ENCODE measurements at regions not wholly inside any gene's neighbourhood (a gene's known extent, or its start where the extent isn't known, plus 50 kb on each side); places are given as distances from the start of the nearest gene placed in this dataset.

DNA sequence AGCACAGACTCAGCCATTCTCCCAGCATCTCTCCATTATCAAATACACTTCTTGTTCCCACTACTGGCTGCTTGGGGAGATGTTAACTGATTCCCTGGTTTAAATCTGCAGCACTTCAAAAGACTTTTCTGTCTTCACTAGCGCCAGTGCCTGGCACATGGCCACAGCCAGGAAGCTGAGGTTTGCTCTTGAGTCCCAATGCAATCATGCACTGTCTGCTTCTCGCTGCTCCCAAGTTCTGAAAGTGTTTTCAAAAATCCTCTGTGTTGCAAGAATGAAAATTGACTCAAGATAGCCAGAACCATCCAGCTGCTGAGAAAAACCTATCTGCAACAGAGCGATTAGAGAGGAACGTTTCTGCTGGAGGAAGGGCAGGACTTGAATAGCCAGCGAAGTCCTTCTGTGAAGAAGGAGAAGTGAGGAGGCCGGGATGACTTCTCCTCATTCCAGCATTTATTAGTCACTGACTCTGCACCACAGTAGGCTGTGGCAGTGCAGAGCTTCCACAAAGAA is 358.4 kb upstream of the NR2F2 start:
- no peak for DNase-seq (ENCODE audit: low spot score)

GRCh38 chr15:95972812-95973211 is 357.7 kb upstream of the NR2F2 start:
- no peak for DNase-seq (ENCODE audit: low spot score)

DNA sequence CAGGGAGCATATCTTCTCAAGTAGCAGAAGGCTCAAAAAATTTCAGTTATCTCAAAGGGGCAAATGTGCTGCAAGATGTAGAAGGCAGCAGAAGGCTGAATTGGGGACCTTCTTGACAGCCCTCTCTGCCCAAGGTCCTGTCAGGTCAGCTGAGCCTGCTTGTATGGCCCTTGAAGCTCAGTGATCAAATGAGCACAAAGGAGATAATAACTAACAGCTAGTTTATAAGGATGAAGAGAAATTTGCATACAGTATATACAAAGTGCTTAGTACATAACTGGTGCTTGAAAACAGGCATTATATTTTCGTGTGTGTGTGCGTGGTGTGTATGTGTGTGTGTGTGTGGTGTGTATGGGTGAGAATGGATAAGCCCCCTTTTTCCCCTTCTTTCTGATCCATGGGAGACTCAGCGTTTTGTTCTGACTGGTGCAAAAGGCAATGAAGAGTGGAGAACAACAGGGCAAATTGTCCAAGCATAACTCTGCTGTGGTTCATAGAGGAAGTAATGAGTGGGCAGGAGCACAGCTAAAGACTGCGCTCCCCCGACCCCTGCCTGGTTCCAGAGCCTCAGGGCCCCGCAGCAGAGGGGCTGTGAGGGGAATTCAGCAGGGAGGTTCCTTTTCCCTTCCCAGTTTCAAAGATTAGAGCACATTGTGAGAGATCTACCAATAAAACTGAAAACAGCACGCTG is 356.8 kb upstream of the NR2F2 start:
- DNase-seq (ENCODE audit: low spot score): no peak

DNA sequence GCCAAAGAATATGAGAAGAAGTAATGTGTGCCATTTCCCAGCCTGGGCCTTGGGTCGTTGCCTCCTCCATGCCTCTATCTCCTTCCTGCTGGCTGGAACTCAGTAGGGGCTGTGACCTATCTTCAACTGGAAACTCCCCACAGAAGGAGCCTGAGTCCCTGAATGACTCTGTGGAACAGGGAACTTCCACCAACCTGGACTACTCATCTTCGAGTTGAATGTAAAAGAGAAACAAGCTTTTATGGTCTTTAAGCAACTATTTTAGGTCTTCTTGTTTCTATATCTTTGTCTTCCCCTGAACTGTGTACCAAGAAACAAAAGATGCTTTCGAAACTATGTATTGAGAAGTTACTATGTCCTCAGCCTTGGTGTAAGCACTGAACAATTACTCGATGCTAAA is 355.3 kb upstream of the NR2F2 start:
- DNase-seq (ENCODE audit: low spot score): no peak

- DNase-seq (ENCODE audit: low spot score): no peak
These were observed 351.2 kb upstream of the NR2F2 start for GRCh38 chr15:95979286-95979685.

DNA sequence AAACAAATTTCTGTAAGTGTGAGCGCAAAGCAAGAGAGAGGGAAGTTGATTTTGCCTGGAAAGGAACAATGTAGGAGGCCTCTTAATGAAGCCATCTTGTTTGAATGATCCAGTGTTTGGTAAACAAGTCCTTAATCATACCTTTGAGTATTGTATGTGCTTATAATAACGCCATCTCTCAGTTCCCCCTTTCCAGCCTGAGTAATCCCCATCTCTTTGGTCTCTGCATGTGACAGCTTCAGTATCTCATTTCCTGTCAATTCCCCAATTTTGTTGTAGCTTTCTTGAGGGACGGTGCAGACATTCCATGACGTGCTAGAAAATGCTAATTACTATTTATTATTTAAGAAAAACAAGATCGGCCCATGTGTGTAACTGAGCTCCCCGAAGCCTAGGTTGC is 349.3 kb upstream of the NR2F2 start:
- DNase-seq (ENCODE audit: low spot score): no peak

- no peak for DNase-seq (ENCODE audit: low spot score)
These were observed 343.2 kb upstream of the NR2F2 start for GRCh38 chr15:95987299-95987698.

GRCh38 chr15:95987886-95988573 is 342.5 kb upstream of the NR2F2 start:
- DNase-seq (ENCODE audit: low spot score): no peak

DNA sequence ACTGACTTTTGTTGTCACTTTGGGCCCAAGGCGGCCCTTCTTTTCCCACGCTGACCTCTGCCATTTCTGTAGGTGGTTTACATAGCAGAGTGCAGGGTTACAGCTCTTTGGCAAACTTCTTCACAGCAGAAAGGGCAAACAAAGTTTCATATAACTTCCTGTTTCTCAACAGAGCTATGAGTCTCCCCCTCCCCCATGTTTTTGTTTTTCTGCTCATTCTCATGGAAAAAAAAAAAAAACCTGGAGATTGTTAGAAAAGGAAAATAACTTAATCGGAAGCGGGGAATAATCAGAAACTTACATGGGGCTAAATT is 342.0 kb upstream of the NR2F2 start:
- no peak for DNase-seq (ENCODE audit: low spot score)

GRCh38 chr15:95989392-95989791 is 341.1 kb upstream of the NR2F2 start:
- no peak for DNase-seq (ENCODE audit: low spot score)

- DNase-seq (ENCODE audit: low spot score): no peak
These were observed 339.7 kb upstream of the NR2F2 start for GRCh38 chr15:95990833-95991232.

GRCh38 chr15:95994418-95994817 is 336.1 kb upstream of the NR2F2 start:
- no peak for DNase-seq (ENCODE audit: low spot score)

DNA sequence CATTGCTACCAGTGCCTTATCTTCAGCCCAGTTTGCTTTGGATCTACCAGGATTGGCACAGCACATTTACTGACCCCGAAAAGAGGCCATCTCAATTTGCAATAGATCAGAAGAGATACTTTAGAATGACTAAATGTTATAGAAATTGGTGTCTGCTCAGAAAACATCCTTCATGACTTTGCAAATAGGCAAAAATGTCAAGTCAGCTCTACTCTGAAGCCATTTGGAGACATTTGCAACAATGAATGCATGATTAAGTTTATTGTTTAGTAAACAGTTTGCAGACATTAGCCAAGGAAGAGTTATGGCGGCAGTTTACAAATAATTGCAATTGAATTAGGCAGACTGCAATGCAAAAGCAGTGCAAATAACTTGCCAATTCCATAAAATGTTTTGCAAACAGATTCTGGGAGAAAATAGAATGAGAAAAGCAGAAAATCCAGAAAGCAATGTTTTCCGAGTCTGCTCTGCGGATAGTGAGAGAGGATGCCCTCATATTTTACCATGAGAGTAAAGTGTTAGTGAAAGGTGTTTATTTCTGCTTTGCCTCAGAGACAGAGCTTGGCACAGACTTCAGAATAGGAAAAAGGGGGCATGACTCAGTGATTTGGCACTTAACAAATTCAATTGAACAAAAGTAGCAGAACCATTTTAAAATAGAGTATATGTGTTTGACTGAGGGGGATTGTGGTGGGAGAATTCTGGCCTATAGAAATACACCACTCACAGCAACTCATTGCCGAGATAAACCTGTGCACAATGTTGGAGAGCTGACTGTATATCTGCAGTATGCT is 334.9 kb upstream of the NR2F2 start:
- DNase-seq (ENCODE audit: low spot score): no peak

GRCh38 chr15:95996494-95996893 is 334.0 kb upstream of the NR2F2 start:
- no peak for DNase-seq (ENCODE audit: low spot score)

- no peak for DNase-seq (ENCODE audit: low spot score)
These were observed 331.6 kb upstream of the NR2F2 start for GRCh38 chr15:95998935-95999334.

DNA sequence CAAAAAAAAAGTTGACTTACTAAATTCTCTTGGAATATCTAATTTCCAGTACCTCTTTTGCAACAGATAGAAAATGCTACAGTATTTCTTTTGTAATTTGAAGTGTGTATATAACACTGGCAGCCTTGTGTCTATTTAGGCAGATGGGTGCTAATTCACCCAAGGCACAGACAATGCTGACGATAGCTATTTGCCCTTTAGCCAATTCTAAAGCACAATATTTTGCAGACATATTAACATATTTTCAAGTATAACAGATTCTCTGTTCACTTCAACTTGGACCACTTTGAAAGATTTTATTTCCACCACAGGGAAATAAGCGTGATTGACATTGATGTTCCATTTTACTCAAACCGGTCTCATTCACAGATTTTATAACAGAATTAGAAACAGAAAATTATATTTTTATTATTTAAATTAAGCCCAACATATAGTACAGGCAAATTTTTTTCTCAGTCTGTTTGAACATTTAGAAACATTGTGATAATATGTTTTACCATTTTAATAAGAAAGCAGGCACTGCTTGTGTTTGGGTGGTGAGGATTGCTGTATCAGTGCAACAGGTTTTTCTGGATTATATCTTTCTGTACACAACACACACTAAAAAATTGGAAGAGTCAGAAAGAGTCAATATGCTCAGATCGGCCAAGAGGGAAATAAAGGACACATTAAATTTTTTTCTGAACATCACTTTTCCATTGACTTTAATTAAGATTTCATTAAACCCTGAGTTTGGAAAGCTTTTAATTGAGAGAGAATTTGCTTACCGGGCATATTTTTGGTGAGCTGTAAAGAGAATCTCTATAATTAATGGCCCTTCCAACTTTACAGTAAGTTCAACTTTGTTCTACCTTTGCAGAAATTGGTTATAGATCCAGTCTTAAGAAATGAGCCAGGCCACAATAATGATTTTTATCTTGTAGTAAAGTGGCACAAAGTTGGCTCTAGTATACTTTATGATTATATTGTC is 327.3 kb upstream of the NR2F2 start:
- peak; percentile 20 for DNase-seq (ENCODE audit: low spot score)

- no peak for DNase-seq (ENCODE audit: low spot score)
These were observed 324.6 kb upstream of the NR2F2 start for GRCh38 chr15:96005906-96006305.

DNA sequence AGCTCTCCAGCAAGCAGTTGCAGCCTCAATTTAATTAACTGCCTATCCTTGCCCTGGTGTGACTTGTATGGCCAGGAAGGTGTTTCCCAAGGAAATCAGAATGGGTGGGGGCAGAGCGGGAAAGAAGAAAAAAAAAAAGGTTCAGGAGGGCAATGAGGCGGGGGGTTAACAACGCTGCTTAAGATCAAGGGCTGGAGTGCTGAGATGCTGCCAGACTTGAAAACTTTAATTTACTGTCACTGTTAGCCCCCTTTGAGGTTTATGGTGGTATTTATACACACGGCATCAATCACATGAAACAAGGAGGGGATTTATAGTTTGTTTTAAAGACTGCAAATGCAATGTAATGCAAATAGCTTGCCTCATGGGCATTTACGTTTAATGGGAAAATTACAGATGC is 319.4 kb upstream of the NR2F2 start:
- DNase-seq (ENCODE audit: low spot score): no peak

DNA sequence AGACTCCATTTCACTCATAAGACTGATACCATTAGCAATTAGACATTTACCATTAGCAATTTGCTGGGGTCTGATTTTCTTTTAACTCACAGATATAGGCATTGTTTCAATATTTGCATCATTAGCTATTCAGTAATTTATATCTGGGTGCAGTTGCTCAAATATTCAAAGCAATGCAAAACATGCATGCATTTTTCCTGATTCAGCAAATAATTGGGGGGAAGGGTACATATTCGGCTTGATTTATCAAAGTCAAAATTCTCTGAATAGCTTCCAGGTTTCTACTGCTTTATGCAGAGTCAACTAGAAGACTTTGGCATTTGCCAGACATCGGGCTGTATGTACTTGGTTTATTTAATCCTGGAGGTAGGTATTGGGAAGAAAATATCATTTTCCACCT is 315.6 kb upstream of the NR2F2 start:
- DNase-seq (ENCODE audit: low spot score): no peak

- DNase-seq (ENCODE audit: low spot score): no peak
These were observed 311.4 kb upstream of the NR2F2 start for GRCh38 chr15:96019114-96019513.

DNA sequence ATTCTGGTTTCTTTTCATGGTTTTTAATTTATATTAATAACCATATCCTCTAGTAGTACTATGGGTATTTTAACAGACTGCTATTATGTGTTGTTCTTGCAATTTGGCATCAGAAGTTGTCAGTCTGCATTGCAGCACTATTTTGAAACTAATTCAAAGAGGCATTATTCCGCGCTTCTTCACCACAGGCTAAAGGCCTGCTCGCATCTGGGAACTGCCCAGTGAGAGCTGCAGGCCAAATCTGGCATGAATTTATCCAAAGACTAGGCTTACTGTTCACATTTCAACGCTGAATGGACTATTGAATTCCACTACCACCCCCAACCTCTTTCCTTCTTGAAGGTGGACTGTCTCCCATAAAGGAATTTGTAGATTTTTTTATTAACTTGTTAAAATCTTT is 310.4 kb upstream of the NR2F2 start:
- peak; percentile 82 for DNase-seq (ENCODE audit: low spot score)

DNA sequence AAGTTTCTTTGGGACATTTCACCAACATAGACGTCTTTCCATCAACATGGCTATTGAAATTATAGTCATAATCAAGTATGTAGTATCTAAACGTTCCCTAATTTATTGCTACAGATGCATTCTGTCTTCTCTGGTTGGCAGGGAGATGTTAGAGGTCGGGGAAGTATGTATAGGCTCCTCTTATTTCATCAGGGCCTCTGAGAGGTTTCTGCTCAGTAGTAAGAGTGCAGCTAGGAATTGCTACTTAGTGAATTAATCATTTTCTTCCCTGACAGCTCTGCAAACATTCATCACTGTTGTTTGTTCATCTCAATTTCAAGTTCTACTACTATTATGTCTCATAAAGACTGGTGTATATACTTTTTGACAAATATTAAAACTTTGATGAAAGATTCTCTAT is 309.7 kb upstream of the NR2F2 start:
- DNase-seq (ENCODE audit: low spot score): no peak

All from COLO829 (cell line).